G401 (cell line): ENCODE measurements at regions not wholly inside any gene's neighbourhood (a gene's known extent, or its start where the extent isn't known, plus 50 kb on each side); places are given as distances from the start of the nearest gene placed in this dataset.
"Not testable (repeated sequence)": the region's sequence is repeated elsewhere in the genome, so short reads cannot be mapped to it uniquely, and the experiment has no call there.

Experiments
- DNase-seq: peaks from one replicate; pipeline ENCODE4 v3.0.0-alpha.2; 2015; ENCODE audit warnings: low spot score
- in situ Hi-C: cut with HindIII; loops from 2 replicates; pipeline ENCODE4 v1.10.0; 2016; ENCODE audit warnings: low sequenced_read_pairs, mixed read lengths

DNA sequence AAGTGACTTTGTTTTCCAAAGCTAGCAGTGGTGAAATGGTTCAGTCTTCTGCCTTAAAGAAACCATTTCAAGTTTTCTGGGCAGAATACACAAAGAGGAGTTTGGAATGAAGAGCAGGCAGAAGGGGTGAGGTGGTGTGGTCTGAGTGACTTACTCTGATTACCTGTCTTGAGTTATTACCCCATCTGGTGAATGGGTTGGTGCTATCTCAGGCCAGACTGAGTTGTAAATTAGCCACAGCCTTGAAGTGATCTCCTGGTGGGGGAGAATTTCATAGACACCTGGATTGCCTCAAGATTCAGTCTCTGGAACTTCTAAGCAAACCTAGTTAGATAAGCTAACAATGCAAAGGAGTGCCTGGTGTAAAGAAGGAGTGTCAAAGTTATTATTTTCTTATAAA, 983.5 kb upstream of the NXPH2 start:
- in situ Hi-C loops: no loop called here
- DNase-seq: no peak

DNA sequence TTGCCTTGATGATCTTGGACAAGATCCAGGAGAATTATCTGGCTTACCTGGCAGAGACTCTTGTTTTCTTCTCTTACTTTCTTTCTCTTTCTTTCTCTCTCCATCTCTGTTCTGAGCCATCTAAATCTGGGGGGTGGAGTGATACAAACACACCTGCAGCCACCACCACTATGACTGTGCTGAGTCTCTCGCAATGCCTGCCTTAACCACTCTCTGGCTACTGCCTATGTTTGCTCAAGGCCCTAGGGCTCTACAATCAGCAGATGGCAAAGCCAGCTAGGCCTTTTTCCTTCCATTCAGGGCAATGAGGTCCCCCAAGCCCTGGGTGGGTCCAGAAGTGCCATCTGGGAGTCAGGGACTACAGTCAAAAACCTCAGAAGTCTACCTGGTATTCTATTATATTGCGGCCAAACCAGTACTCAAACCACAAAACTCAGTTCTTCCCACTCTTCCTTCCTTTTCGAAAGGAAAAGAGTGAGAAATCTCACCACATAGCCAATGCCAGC, 978.9 kb upstream of the NXPH2 start:
- in situ Hi-C loops: no loop called here

DNA sequence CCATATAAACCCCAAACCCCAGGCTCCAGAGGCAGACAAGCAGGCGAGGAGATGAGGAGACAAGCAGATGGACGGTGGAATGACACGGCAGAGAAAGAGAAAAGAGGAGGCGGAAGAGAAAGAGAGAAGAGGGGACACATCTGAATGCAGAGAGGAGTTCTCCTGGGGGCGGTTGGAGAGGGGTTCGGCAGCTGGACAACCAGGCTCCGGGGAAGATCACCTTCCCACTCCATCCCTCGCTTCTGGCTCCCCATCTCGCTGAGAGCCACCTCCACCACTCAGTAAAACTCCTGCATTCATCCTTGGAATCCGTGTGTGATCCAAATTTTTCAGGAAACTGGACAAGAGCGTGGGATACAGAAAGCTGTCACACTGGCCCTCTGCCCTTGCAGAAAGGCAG, 966.7 kb upstream of the NXPH2 start:
- no peak for DNase-seq
- in situ Hi-C loops: no loop called here

More for the DNA sequence above, 978.9 kb upstream of the NXPH2 start:
- DNase-seq: no peak

DNA sequence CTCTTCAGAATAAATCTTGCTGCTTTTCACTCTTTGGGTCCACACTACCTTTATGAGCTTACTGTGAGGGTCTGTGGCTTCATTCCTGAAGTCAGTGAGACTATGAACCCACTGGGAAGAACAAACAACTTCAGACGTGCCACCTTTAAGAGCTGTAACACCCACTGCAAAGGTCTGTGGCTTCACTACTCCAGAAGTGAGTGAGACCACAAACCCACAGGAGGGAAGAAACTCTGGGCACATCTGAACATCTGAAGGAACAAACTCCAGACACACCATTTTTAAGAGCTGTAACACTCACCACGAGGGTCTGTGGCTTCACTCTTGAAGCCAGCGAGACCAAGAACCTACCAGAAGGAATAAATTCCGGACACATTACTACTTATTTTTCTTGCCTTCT, 964.1 kb upstream of the NXPH2 start:
- in situ Hi-C loops: no loop called here
- no peak for DNase-seq

DNA sequence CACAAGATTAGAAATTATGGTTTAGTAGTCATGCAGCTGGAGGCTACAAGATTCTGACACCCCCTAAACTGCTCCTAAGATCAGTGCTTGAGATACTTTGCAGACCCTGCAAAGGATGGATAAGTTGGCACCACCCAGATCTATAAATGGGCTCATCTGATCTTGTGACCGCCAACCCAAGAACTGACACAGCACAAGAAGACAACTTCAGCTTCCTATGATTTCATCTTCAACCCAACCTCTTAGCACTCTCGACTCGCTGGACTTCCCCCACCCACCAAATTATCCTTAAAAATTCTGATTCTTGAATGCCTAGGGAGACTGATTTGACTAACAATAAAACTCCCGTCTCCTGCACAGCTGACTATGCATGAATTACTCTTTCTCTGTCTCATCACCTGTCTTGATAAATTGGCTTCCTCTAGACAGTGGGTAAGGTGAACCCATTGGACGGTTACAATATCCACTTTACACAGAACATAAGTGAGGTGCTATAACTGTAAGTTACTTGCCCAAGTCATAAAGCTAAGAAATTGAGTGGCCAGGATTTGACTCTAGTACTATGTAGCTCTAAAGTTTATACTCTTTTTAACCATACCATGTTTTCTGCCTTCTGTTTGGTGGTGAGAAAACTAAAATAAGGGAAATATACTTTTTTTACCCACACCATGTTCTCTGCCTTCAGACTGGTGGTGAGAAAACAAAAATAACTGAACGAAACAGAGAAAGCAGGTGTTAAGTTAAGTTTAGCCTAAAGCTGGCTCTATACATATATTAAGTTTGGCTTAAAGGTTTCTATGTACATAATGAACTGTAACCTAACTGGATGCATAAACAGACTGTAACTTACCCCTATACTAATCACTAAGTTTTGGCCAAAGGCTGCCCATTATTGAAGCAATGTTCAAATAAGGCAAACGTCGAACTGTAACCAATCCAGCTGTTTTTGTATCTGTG, 962.3 kb upstream of the NXPH2 start:
- no peak for DNase-seq
- in situ Hi-C loops: no loop called here

DNA sequence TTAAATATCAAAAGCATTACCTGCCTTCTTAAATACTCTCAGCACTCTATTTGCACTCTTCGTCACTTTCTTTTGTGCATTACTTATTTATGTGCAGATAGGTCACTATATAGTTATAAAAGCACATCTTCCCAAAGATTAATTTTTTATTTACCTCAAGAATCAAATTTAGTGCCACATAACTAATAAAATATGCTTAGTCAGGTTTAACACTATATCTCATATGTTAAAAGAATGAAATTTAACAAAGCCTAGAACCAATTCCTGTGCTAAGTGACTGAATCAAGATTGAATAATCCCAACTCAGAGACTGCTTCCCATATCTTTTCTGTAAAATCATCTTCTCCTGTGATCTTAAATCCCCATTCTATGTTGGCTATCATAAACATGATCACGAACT, 957.5 kb upstream of the NXPH2 start:
- in situ Hi-C loops: no loop called here
- no peak for DNase-seq

DNA sequence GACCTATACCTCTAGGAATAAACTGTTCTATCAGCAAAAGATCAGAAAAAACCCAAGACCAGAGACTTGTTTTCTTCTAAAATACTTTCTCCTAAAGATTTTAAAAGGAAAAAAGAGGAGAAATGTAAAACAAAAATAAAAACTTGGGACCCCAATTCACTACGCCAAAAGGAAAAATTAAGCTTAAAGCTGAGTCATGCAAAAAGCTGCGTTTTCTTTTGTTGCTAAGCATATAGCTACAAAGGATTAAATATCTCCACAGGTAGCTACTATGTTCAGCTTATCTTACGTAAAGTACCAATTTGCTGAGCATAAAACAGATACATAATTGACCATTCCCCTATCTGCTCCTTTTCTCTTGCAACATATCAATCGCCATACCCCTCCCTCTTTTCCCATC, 950.0 kb upstream of the NXPH2 start:
- in situ Hi-C loops: no loop called here

DNA sequence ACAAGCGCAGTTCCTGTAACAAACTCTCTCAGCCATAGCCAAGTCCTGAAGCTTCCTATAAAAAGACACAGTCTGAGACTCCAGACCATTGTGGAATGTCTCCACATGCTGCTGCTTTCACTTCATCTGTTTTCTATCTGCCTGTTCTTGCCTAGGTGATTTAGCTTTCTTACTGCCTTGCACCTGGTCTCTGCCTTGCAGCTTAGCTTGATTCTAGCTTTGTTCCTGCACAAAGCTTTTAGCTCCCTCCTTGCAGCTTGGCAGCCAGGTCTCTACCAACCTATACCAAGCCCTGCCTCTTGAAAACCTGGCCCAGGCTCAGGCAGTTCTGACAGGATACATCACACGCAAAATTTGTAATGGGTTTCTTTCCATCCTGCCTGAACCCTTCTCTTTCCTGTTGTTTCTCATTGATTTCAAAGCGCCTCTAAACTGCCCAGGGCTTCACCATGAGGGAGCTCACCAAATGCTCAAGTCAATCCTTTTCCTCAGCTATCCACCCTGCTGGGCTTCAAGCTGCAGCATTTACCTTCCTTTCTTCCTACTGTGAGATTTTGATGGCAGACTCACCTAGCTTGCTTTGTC, 941.3 kb upstream of the NXPH2 start:
- peak; percentile 89 for DNase-seq
- in situ Hi-C loops: no loop called here

More for the DNA sequence above, 950.0 kb upstream of the NXPH2 start:
- no peak for DNase-seq

DNA sequence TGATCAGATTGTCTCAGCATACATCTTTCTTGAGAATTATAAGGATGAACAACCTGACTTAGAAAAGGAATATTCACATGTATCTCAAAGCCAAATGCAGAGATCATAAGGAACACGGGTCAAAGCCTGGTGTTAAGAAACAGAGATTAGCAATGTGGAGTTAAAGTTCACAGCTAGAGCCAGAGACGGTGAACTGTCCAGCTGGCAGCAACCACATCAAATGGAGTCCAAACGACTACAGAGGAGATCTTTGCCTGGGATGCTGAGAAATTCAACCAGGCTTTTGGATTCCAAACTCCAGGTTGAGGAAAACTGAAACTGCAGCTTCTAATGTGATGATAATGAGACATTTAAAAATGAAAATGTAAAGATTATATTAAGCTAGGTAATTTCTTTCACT, 939.9 kb upstream of the NXPH2 start:
- DNase-seq: peak; percentile 58
- in situ Hi-C loops: no loop called here

DNA sequence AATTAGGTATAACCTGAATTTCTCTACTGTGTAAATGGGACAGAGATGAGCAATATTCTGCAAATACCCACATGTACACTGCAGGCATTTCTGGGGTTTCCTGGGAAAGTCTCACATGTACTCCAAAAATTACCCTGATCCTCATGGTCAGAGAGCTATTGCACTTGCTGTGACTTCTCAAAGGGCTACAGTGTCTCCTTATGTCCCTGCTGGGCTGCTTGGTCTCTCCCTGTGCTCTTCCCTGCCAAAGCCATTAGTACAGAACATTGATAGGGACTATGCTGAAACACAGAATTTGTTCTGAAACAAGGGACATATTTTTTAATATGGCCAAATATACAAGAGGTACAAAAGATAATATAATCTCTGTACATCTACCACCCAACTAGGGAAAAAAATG, 924.4 kb upstream of the NXPH2 start:
- in situ Hi-C loops: no loop called here
- DNase-seq: peak; percentile 53

DNA sequence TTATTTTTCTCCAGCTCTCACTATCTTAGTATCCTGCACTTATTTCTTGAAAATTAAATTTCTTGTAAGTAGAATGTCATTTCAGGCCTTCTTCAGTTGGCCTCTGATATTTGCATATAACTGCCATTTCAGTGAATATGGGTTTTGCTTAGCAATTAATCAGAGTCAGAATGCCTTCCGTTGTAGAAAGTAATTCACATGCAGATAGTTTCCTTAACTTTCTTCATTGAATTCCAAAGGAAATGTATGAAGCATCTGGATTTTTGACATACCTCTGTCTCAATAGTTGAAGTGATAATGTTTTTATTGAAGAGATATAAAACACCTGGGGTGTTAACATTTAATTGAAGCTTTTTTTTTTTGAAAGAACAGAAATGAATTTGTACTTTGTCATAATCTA, 914.1 kb upstream of the NXPH2 start:
- DNase-seq: no peak
- in situ Hi-C loops: no loop called here

DNA sequence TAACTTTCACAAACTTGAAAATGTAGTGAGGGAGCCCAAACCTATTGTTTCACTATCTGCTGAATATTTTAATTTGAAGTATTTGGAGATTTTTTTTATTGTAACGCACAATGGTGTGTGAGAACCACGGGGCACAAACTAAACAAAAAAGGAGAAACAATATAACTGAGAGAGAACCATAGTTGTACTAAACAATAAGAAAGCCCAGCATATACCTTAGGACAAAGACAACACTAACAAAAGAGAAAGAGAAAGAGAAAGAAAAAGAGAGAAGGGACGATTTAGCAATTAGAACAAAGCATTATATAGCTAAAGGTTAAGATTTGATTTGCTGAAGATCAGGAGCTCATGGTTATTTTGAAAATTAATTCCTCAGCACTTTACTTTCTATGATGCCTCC, 906.0 kb upstream of the NXPH2 start:
- in situ Hi-C loops: no loop called here
- DNase-seq: no peak

DNA sequence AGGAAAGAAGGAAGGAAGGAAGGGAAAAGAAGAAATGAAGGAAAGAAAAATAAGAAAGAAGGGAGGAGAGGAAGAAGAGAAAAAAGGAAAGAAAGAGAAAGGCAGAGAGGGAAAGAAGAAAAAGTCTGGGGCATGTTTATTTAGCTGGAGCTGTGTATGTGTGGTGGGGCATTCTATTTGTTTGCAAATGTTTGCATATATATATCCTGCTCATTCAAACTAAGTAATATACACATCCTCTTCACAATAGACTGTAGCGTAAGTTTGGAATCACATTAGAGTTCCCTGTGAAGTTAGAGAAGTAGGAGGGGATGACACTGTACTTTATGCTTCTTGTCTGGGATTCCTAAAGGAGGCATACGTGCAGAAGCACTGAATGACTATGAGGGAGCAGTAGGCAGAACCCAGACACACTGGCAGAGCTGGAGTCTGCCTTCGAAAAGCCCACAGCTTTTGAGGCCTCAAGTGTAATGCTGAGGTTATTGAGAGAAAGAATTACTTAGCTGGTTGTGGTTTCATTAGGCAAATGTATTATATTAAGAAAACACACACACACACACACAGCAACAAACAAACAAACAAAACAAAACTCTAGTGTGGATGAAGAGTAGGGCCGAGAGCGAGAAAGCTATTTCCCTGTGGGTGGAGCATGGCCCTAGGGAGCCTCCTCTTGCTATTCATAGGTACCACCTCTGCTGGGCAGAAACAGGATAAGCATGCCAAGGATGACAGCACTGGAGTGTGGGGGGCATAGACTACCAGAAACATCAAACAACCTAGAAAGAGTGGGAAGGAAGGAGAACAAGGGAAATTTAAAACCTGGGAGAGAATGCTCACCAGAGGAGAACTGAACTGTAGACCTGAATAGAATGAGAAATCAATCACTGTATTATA, 905.1 kb upstream of the NXPH2 start:
- in situ Hi-C loops: no loop called here
- peak; percentile 4 for DNase-seq

DNA sequence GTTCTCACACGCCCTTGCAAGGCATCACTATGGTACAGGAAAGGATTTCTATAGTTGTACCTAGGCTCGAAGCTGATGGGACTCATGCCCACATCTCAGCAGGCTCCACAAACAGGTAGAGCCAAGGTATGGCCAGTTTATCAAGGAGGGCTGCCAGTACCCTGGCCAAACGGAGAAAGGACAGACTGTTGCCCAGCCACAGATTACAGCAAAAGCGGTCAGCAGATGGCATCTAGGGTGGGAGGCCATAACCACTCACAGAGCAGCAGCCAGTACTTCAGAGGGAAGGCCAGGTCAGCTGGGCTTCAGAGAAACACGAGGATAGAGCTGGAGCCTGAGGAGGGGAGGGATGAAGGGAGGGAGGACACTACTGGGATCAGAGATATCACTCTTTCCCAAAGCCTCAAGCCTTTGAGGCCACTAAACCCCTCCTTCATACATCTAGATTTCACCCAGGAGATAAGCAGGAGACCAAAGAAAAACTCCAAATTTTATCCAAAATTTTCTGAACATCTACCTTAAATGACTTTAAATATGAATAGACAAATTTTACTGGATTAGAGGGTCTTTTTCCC, 904.2 kb upstream of the NXPH2 start:
- DNase-seq: peak; percentile 98
- in situ Hi-C loops: no loop called here

DNA sequence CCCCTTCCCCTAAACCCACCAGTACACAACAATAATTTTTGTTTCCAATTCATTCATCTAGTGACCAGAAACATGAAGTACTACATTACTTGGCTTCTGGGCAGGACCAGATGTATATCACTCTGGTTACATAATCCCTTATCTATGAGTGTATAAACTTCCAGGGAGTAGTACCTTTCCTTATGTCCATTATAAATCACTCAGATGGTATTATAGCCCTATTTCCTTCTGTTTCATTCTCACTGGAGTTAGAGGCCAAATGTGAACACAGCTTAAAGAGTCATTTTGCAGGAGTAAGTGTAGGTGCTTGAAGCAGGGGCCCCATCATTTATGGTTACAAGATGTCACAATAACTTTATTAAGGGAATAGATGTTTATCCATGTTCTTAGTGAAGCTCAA, 894.4 kb upstream of the NXPH2 start:
- in situ Hi-C loops: no loop called here
- DNase-seq: no peak

DNA sequence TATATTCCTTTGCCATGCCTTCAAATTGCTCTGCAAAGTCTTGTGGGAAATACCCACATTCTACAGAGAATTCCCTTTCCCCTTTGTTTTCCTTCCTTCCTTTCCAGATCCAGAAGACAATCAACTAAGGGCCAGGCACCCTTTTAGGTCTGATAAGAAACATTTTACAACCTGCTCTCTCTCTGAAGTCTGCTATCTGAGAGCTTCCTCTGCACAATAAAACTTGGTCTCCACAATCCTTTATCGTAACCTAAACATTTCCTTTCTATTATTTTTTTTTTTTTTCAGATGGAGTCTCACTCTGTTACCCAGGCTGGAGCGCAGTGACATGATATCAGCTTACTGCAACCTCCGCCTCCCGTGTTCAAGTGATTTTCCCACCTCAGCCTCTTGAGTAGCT, 893.3 kb upstream of the NXPH2 start:
- in situ Hi-C loops, DNase-seq: not testable (repeated sequence)

DNA sequence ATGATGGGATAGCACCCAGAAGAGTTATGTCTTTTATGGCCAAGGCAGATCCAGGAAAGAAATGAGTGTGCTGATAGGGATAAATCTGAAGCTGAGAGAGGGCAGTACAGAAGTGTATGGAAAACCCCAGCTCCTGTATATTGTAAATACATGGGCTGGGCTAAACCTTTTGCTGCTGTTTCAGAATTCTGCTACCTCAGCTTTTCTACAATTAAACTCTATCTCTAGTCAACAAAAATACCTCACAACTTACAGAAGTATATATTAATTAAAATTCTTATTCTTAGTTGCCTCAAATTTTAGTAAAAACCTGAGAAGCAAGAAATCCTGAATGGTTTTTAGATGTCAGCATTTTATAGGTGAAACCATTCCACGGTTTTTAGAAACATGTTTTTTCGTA, 889.5 kb upstream of the NXPH2 start:
- DNase-seq: no peak
- in situ Hi-C loops: no loop called here

DNA sequence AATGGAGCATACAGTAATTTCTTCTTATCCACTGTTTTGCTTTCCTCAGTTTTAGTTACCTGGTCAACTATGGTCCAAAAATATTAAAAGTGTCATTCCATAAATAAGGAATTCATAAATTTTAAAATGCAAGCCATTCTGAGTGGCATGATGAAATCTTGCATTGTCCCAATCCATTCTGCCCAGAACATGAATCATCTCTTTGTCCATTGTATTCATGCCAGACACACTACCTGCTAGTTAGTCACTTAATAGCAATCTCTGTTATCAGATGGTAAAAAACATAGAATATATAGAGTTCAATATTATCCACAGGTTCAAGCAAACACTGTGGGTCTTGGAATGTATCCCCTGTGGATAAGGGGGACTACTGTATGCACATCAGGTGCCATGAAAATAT, 872.2 kb upstream of the NXPH2 start:
- no peak for DNase-seq
- in situ Hi-C loops: no loop called here

DNA sequence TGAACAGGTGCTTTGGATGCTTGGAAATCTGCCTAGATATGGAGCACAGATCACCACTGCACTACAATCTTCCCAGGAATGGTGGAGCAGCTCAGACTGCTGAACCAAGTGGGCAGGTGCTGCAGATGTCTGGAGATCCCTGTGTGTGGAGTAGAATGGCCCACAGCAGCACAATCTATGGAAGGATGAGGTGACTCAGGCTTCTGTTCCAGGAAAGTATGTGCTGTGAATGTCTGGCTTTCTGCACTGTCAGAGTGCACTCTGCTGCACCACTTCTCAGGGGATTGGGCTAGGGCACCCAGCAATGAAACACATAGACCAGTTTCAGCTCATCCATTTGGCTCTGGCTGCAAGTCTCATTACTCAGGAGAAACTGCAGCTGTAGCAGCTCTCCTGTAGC, 865.4 kb upstream of the NXPH2 start:
- DNase-seq: no peak
- in situ Hi-C loops: no loop called here
